SU-DHL-6 (cell line): ENCODE measurements at regions not wholly inside any gene's neighbourhood (a gene's known extent, or its start where the extent isn't known, plus 50 kb on each side); places are given as distances from the start of the nearest gene placed in this dataset.

Experiments used
- H2AFZ ChIP-seq: fragments of 200-600 bp; sonication (generic); 2 replicates; pipeline ENCODE4 v1.6.1; 2014; ENCODE audit warnings: low read depth, mild to moderate bottlenecking, moderate library complexity, mixed read lengths, antibody characterized with exemption, low read length; ENCODE audit not compliant: severe bottlenecking
- H3F3A ChIP-seq: fragments of 200-600 bp; shearing (Covaris generic); 2 replicates; pipeline ENCODE4 v1.6.0; 2016; ENCODE audit warnings: antibody characterized with exemption, mild to moderate bottlenecking; ENCODE audit not compliant: insufficient read depth
- H3K27ac ChIP-seq: fragments of 200-600 bp; sonication (generic); 2 replicates; pipeline ENCODE4 v1.5.1; 2016; ENCODE audit warnings: low read depth, mild to moderate bottlenecking, low read length, moderate library complexity, mixed read lengths
- H3K27me3 ChIP-seq: fragments of 200-600 bp; sonication (generic), shearing (Covaris generic); 2 replicates; pipeline ENCODE4 v1.6.0; 2014; ENCODE audit warnings: mild to moderate bottlenecking, low read length
- H3K36me3 ChIP-seq: fragments of 200-600 bp; sonication (generic); 2 replicates; pipeline ENCODE4 v1.6.1; 2014; ENCODE audit warnings: mild to moderate bottlenecking, low read length, mixed read lengths
- H3K4me2 ChIP-seq: fragments of 300-600, 200-600 bp; shearing (Covaris generic), sonication (generic); 2 replicates; pipeline ENCODE4 v1.6.0; 2014; ENCODE audit warnings: low read length, low read depth, mild to moderate bottlenecking; ENCODE audit not compliant: poor library complexity, severe bottlenecking
- H3K4me3 ChIP-seq: fragments of 200-600 bp; sonication (generic); 2 replicates; pipeline ENCODE4 v1.5.1; 2014; ENCODE audit warnings: antibody characterized with exemption, low read length, mild to moderate bottlenecking, mixed read lengths; ENCODE audit not compliant: insufficient read depth, poor library complexity, severe bottlenecking
- H3K79me2 ChIP-seq: fragments of 200-600 bp; sonication (generic); 2 replicates; pipeline ENCODE4 v1.6.1; 2014; ENCODE audit warnings: mild to moderate bottlenecking, low read length, moderate library complexity; ENCODE audit not compliant: insufficient read depth
- H3K9ac ChIP-seq: fragments of 200-600 bp; sonication (generic); 2 replicates; pipeline ENCODE4 v1.7.0; 2014; ENCODE audit warnings: mild to moderate bottlenecking, low read length
- H3K9me2 ChIP-seq: fragments of 200-600 bp; sonication (generic); replicated peaks from 2 replicates; pipeline ENCODE4 v1.6.1; 2014; ENCODE audit warnings: low read length; ENCODE audit not compliant: insufficient read depth
- H3K9me3 ChIP-seq: fragments of 200-600 bp; sonication (generic); 2 replicates; pipeline ENCODE4 v1.6.1; 2014; ENCODE audit warnings: low read length, mixed read lengths; ENCODE audit not compliant: insufficient read depth
- H4K20me1 ChIP-seq: fragments of 200-600 bp; sonication (generic); 2 replicates; pipeline ENCODE4 v1.6.1; 2014; ENCODE audit warnings: low read depth, mild to moderate bottlenecking, antibody characterized with exemption, low read length, moderate library complexity, mixed read lengths
- EZH2phosphoT487 ChIP-seq: fragments of 200-600 bp; sonication (generic), shearing (Covaris generic); conservative IDR thresholded peaks from 2 replicates; pipeline ENCODE4 v1.6.1; 2018; ENCODE audit warnings: mild to moderate bottlenecking, antibody characterized with exemption, low read length, moderate library complexity, mixed read lengths
- TF ChIP-seq, protein P1 (sequence below): fragments of 200-600 bp; sonication (generic); IDR thresholded peaks from one replicate; pipeline ENCODE4 v1.5.1; 2017; ENCODE audit warnings: antibody characterized with exemption, mild to moderate bottlenecking, low read length, moderate library complexity; ENCODE audit not compliant: insufficient read depth, poor library complexity, severe bottlenecking

DNA sequence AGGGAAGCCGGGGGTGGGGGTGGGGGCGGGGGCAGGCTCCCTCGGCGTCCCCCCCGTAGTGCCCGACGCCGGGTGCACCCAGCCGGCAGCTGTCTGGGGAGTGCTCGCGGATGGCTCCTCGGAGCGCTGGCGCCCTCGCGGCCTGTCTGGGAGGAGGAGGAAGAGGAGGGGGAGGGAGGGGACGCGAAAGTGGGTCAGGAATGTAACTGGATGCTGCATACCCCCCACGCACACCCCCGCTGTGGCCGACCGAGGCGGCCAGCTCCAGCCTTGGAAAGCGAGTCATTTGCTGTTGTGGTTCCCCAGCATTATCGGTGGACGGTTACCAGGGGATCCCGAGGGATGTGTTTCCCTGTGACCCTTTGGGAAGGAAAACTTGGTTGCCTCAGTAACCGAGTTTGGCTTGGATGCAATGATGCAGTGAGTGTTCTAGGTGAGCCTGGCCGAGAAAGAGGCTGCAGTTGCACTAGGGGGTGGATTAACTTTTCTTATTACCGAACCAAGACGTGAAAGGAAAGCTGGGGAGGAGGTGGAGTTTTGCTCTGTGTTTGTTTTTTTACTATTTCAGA lies 55.2 kb upstream of the RREB1 start:
- Histone ChIP-seq H3K79me2 (no peaks in the 10 kb centered on the region), H3K4me3 (no peak overlapping the region), H3K9ac (no peak overlapping the region), H3K9me2 (no peaks in the 10 kb centered on the region), H3F3A (no peaks in the 10 kb centered on the region), H3K36me3 (no peaks in the 10 kb centered on the region), H2AFZ (no peak overlapping the region), H4K20me1 (no peaks in the 10 kb centered on the region), H3K27ac (no peak overlapping the region), H3K9me3 (no peaks in the 10 kb centered on the region), H3K27me3 (0 out of 2 replicates have a peak, but pooled peaks cover 3% of the 10 kb centered on the region), H3K4me2 (no peak overlapping the region)
- TF ChIP-seq, protein P1, sequence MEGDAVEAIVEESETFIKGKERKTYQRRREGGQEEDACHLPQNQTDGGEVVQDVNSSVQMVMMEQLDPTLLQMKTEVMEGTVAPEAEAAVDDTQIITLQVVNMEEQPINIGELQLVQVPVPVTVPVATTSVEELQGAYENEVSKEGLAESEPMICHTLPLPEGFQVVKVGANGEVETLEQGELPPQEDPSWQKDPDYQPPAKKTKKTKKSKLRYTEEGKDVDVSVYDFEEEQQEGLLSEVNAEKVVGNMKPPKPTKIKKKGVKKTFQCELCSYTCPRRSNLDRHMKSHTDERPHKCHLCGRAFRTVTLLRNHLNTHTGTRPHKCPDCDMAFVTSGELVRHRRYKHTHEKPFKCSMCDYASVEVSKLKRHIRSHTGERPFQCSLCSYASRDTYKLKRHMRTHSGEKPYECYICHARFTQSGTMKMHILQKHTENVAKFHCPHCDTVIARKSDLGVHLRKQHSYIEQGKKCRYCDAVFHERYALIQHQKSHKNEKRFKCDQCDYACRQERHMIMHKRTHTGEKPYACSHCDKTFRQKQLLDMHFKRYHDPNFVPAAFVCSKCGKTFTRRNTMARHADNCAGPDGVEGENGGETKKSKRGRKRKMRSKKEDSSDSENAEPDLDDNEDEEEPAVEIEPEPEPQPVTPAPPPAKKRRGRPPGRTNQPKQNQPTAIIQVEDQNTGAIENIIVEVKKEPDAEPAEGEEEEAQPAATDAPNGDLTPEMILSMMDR = no peak
- TF ChIP-seq EZH2phosphoT487 = no peak

GRCh38 chr6:7053125-7053774 lies 54.5 kb upstream of the RREB1 start:
- H2AFZ ChIP-seq = no peak overlapping the region
- no peak overlapping the region for H3K4me3 ChIP-seq
- H4K20me1 ChIP-seq = no peaks in the 10 kb centered on the region
- no peak overlapping the region for H3K9ac ChIP-seq
- no peaks in the 10 kb centered on the region for H3K79me2 ChIP-seq
- H3K9me2 ChIP-seq = no peaks in the 10 kb centered on the region
- no peak overlapping the region for H3K4me2 ChIP-seq
- no peak overlapping the region for H3K27ac ChIP-seq
- H3K9me3 ChIP-seq = no peaks in the 10 kb centered on the region
- no peak for TF ChIP-seq EZH2phosphoT487
- TF ChIP-seq, protein P1 = no peak
- no peaks in the 10 kb centered on the region for H3K36me3 ChIP-seq
- 0 out of 2 replicates have a peak, but pooled peaks cover 3% of the 10 kb centered on the region for H3K27me3 ChIP-seq
- H3F3A ChIP-seq = no peaks in the 10 kb centered on the region
